ENCODE measurements at regions not wholly inside any gene's neighbourhood (a gene's known extent, or its start where the extent isn't known, plus 50 kb on each side); places are given as distances from the start of the nearest gene placed in this dataset.

DNA sequence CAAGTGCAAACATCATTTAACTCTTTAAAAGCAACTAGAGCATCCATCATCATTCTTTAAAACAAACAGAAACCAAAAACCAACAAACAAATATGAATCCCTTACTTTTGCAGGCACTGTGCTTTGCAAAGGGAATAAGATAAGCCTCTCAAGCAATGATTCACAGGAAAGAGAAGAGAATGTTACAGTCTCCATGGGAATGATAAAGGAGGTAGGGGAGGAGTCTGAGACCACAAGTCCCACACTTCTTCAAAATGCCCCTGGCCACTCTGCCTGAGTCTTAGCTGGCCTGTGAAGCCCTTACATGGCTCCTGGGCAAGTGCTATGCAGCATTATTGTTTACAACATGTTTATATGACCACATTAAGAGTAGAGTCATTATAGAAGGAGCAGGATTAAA, 257.7 kb upstream of the MARCKS start:
- FAIRE-seq = no peak

DNA sequence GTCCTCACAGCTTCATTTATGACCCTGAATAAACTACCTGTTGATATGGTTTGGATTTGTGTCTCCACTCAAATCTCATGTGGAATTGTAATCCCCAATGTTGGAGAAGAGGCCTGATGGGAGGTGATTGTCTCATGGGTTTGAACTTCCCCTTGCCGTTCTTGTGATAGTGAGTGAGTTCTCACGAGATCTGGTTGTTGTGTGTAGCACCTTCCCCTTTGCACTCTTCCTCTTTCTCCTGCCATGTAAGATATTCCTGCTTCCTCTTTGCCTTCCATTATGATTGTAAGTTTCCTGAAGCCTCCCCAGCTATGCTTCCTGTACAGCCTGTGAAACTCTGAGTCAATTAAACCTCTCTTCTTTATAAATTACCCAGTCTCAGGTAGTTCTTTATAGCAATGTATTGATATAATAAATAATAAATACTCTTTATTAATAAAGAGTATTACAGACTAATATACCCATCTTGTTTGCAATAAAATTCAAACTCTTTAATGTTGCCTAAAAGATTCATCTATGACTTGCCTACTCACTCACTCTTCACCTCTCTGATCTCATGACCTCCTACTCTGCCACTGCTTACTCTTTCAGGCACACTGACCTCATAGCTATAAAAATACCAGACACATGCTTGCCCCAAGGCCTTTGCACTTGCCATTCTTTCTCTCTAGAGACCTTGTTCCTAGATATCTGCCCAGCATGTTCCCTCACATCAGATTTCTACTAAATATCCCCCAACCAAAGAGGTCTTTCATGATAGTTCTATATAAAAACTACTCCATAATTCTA, 256.4 kb upstream of the MARCKS start:
- FAIRE-seq = no peak

DNA sequence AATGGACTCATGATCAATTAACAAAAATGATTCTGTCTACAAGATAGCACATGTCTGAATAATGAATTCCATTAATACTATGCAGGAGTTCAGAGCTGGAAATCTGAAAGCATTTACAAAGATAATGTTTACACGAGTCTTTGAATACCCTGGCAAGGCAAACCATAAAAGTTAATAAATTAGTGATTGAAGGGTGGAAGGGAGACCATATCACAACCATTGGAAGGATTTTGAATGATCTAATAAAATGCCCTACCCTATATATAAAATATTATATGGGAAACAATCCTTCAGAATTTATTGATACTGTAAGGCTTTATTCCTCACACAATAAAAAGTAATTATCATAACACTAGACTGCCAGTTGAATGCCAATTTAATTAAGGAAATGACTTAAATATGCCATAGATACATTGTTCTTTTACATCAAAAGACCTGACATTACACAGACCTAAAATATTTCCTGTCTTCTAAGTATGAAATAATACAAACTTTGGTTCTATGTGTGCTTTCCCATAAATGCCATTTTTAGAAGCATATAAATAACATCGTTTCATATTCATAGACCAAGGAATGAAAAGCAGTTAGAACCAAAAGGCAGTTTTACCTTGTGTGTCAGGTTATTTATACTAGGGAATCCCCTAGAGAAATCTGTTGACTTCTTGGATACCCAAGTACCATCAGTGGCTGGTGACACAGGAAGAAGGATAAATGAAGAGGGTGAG, 249.2 kb upstream of the MARCKS start:
- FAIRE-seq = no peak

- FAIRE-seq = no peak
Measured at GRCh38 chr6:113610377-113610988, 246.7 kb upstream of the MARCKS start.

DNA sequence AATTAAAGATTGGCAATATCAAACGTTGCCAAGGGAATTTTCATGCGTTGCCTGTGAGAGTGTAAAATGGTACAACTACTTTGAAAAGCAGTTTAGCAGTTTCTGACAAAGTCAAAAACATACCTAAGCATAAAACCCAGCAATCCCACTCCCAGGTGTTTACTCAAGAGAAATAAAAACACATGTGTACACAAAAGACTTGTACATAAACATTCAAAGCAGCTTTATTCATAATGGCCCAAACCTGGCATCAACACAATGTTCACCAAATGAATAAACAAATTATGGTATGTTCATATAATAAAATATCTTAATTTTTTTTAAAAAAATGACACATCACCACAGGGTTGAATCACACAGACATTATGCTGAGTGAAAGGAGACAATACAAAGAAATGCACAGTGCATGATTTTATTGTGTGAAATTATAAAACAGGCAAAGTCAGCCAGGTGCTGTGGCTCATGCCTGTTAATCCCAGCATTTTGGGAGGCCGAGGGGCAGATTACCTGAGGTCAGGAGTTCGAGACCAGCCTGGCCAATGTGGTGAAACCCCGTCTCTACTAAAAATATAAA, 240.4 kb upstream of the MARCKS start:
- no peak for FAIRE-seq

DNA sequence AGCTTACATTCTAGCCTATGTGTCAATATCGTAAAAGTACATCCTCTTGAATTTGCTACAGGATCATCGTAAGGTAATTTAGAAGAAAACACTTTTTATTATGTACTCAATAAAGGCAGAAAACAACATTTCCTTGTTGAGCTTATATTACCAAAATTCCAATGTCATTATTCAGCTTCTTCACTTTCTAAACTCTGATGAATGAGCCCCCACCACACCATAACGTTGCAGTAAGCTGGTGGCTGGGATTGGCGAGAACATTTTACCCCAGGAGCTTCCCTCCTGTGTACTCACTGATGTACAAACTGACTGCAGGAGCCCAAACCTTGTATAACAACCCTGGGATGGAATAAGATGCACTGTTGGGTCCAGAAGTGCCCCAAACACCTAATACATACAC, 238.1 kb upstream of the MARCKS start:
- no peak for FAIRE-seq

- FAIRE-seq = no peak
Measured at GRCh38 chr6:113620386-113620785, 236.8 kb upstream of the MARCKS start.

- FAIRE-seq = no peak
Measured at GRCh38 chr6:113622254-113622653, 234.9 kb upstream of the MARCKS start.

GRCh38 chr6:113623129-113623528, 234.0 kb upstream of the MARCKS start:
- no peak for FAIRE-seq

GRCh38 chr6:113625850-113626249, 231.3 kb upstream of the MARCKS start:
- no peak for FAIRE-seq

DNA sequence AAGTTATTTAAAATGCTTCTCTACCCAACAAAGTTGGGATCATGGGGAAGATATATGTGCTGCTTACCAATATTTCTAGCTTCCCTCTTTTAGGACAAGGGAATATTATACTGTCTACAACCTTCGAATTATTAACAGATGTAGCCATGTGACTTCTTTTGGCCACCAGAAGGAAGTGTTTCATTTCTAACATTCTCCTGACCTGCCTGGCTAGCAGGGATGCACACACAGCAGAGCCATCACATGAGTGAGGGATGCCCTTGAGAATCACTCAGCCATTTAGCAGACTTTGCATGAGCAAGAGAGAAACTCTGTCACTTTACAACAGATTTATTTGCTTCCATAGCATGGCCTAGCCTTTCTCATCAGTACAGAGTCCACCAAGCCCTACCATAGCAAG, 230.7 kb upstream of the MARCKS start:
- no peak for FAIRE-seq

DNA sequence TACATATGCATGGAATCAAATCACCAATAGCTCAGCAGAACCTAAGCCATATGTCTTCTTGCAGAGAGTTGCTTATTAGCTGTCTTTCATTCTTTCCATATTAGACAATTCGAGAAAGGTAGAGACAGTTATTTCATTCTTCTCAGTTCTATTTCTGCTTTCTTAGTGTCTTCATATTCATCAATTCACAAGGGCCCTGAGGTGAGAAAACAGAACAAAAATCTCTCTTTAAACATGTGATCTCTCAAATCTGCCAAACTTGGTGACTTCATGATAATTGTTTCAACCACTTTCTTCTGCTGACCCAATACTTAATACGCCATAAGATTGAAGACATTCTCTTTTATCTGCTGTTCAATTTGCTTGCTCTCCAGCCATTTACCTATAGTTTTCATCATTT, 229.7 kb upstream of the MARCKS start:
- no peak for FAIRE-seq

GRCh38 chr6:113629256-113629655, 227.9 kb upstream of the MARCKS start:
- no peak for FAIRE-seq

GRCh38 chr6:113629975-113630737, 227.0 kb upstream of the MARCKS start:
- FAIRE-seq = no peak

DNA sequence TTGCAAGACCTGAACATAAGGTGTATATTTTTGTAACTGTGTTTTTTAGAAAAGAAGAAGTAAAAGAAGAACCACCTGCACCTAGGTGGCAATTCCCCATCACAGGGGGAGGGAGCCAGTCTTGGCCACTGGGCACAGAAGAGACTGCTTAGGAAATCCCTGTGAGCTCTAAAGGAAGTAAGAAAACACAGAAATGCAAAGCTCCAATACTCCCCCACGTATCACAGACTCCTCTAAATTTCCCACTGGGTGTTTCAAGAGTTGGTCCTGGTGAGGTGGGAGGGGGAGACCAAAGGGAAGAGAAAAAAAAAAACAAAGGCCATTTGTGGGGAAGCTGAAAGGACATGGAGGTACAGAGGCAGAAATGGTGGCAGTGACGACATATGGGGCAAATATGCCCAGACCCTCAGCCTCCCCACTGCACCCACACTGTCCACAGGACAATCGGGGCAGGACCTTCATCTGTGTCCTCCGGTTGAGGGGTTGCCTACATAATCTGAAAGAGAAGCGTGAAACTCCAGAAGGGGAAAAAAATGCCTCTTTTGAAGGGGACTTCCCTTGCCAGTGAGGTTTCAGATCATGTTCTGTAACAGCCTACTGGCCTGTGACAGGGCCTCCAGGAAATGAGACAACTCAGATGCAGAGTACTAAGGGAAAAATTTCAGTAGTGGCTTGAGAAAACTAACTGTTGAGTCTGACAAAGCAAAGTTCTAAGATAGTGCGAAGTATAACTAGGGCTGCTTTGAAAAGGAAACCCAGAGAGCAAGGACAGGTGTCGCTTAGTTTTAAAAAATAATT, 226.2 kb upstream of the MARCKS start:
- FAIRE-seq = no peak

GRCh38 chr6:113631666-113632065, 225.5 kb upstream of the MARCKS start:
- no peak for FAIRE-seq

GRCh38 chr6:113632220-113632864, 224.8 kb upstream of the MARCKS start:
- no peak for FAIRE-seq

- no peak for FAIRE-seq
Measured at GRCh38 chr6:113633638-113634037, 223.5 kb upstream of the MARCKS start.

DNA sequence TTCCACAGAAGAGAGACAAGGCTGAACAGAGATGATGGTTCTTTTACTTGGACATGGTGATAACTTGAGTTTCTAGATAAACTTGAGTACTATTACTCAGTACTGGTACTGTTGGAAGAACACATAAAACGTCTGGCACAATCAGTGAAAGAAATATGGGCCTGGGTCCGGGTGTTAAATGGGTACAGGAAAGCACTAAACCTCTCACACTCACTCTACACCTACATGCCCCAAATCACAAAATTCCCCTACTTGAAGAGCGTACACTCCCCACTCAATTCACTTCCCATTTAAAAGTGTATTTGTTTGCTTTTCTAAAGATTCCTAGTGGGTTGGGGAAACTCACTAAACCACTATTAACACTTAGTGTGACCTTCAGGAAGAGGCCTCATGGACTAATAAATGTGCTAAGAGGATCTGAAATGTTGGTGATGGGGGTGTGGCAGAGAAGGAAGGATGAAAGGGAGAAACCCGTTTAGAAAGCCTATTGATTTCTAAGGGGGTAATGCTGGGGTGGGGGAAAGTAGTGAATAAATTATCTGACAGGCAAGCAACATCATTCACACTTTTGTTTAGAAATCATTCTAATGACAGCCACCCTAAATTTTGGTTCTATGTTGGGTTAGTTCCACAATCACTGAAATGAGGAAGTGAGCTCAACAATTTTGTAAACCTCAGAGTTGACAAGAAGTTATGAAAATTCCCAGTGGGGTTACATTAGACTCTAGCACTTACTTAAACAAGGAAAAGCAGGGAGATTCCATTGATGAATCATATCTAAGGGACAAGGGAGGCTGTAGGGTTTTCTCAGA, 222.6 kb upstream of the MARCKS start:
- no peak for FAIRE-seq

- FAIRE-seq = no peak
Measured at GRCh38 chr6:113635222-113635986, 221.7 kb upstream of the MARCKS start.
